HG02870 (cell line): ENCODE measurements at regions not wholly inside any gene's neighbourhood (a gene's known extent, or its start where the extent isn't known, plus 50 kb on each side); places are given as distances from the start of the nearest gene placed in this dataset.

ENCODE experiments used
- ATAC-seq: cut with Tn5 transposase; IDR thresholded peaks from one replicate; pipeline ENCODE4 v1.9.1; 2021; ENCODE audit warnings: mild to moderate bottlenecking, moderate library complexity; ENCODE audit not compliant: unreplicated experiment

DNA sequence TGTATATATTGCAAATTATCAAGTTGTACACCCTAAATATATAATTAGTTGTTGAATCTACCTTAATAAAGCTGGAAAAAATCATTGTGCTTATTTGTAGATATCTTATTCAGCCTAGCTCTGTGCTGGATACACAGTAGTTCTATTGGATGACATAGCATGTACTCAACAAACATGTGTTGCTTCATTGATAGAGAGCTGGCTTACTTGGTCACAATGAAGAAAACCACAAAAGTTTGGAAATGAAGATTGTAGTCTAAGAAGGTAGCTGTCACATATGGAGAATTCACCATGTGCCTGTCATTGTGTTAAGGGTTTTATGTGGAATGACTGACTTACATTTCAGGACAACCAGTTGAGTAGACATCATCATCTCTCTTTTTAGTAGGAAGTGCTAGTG, 278.9 kb downstream of the LMO7 start:
- no peak for ATAC-seq

DNA sequence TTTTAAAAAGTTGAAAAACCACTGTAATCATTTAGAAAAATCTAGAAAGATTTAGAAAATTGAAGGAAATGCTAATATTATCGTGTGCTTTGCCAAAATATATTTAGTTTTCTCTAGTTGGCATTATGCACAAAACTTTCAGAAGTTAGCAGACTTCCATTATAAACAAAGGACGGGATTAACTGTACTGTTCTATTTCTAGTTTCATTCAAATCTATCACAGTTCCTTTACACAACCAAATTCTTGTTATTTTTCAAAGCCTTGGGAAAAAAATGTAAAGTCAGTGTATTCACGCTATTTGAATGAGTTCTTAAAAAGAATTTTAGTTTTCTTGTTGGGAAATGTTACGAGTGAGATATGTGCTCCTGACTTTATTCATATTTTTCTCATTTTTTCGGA, 277.8 kb downstream of the LMO7 start:
- ATAC-seq: no peak

DNA sequence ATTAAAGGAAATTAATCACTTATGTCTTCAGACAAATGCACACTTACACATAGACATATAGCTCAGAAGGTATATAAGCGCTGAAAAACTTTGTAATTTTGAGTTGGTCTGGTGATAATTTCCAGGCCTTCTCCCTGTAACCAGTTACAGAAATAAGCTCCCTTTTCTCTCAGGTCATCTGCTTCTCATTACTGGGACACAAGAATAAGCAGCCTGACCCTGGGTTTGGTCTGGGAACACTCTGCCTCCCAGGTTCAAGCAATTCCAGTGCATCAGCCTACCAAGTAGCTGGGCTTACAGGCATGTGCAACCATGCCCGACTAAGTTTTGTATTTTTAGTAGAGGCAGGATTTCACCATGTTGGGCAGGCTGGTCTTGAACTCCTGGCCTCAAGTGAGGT, 274.5 kb downstream of the LMO7 start:
- ATAC-seq: no peak
